ENCODE measurements at regions not wholly inside any gene's neighbourhood (a gene's known extent, or its start where the extent isn't known, plus 50 kb on each side); places are given as distances from the start of the nearest gene placed in this dataset.

DNA sequence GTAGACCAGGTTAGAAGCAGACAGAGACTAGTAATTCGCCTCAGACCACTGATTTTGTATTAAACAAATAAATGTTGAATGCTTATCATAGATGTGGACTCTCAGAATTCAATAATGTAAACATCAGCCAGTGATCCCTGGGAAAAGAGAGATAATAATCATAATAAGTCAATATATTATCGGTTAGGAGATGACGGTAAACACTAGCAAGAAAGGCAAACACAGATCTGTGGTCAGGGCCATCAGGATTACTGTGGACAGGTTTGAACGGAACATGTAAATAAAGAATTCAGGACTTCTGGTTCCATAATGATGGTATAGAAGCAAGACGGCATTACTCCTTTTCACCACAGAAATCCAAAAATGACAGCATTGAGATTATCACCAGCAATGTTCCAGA lies 861.6 kb downstream of the CBLN2 start:
- Histone ChIP-seq H3K4me3 (no peak overlapping the region), H3K27ac (no peak overlapping the region), H3K36me3 (no peaks in the 10 kb centered on the region), H3K9me3 (peaks cover 0 to 3% of the 10 kb centered on the region in 2 donors), H3K27me3 (no peaks in the 10 kb centered on the region), H3K4me1 (no peaks in the 10 kb centered on the region)
- TF ChIP-seq, protein P1, sequence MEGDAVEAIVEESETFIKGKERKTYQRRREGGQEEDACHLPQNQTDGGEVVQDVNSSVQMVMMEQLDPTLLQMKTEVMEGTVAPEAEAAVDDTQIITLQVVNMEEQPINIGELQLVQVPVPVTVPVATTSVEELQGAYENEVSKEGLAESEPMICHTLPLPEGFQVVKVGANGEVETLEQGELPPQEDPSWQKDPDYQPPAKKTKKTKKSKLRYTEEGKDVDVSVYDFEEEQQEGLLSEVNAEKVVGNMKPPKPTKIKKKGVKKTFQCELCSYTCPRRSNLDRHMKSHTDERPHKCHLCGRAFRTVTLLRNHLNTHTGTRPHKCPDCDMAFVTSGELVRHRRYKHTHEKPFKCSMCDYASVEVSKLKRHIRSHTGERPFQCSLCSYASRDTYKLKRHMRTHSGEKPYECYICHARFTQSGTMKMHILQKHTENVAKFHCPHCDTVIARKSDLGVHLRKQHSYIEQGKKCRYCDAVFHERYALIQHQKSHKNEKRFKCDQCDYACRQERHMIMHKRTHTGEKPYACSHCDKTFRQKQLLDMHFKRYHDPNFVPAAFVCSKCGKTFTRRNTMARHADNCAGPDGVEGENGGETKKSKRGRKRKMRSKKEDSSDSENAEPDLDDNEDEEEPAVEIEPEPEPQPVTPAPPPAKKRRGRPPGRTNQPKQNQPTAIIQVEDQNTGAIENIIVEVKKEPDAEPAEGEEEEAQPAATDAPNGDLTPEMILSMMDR (IDR thresholded peaks at IDR 0.05) = no peak
- TF ChIP-seq POLR2A (IDR thresholded peaks at IDR 0.05) = no peak
- DNase-seq = no peak
- intact Hi-C loops (cut with DNase I; ENCODE audit: low total_unique reads) = no loop called here

DNA sequence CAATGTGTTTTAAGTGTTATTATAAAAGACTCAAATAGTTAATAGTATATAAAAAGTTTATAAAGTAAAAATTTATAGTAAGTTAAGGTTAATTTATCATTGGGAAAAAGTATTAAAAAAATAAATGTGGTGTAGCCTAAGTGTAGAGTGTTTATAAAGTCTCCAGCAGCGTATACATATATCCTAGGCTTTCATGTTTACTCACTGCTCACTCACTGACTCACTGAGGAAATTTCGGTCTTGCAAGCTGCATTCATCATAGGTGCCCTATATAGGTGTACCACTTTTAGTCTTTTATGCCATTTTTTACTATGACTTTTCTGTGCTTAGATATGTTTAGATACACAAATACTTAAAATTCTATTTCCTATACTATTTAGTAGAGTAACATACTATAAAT lies 866.0 kb downstream of the CBLN2 start:
- intact Hi-C loops (cut with DNase I; ENCODE audit: low total_unique reads) = no loop called here
- TF ChIP-seq, protein P1 (IDR thresholded peaks at IDR 0.05) = no peak
- no peak for TF ChIP-seq POLR2A (IDR thresholded peaks at IDR 0.05)
- Histone ChIP-seq H3K36me3 (no peaks in the 10 kb centered on the region), H3K4me3 (no peak overlapping the region), H3K27me3 (no peaks in the 10 kb centered on the region), H3K9me3 (no peaks in the 10 kb centered on the region), H3K4me1 (no peaks in the 10 kb centered on the region), H3K27ac (no peak overlapping the region)
- DNase-seq = no peak

DNA sequence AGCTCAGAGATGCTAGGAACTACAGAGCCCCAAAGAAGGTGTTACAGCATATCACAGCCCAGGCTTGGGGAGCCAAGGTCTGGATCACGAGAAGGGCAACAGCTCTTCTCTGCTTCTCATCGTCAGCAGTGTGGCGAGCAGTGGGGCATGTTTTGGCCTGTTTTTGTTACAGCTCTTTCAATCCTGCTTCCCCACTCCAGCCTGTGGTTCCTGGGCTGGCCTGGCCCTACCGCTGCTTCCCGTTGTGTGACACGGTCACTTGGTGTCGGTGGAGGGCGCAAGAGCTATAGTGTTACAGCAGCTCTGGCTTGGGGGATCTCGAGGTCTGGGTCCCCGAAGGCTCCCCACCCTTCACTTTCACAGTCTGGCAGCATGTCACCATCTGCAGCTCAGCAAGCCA lies 870.2 kb downstream of the CBLN2 start:
- intact Hi-C loops (cut with DNase I; ENCODE audit: low total_unique reads) = no loop called here
- no peak for TF ChIP-seq POLR2A (IDR thresholded peaks at IDR 0.05)
- TF ChIP-seq, protein P1 (IDR thresholded peaks at IDR 0.05) = no peak
- no peak for DNase-seq

DNA sequence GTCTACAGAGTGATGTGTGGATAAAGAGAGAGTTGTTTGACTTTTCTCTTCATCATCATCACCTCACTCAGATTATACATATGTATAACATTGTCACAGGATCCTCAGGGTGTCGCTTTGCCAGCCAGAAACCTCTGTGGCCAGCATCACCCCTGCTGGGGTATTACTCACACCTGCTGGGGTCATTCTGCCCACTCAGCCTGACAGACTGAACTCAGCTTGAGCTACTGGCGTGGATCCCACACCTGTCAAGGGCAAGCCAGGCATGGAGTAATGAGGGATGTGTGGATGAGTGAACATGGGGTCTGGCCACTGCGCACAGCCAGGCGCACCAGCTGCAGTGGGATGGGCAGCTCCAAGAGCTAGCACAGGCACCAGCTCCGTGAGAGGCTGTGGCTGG lies 870.6 kb downstream of the CBLN2 start:
- no peak overlapping the region for H3K4me3 ChIP-seq
- intact Hi-C loops (cut with DNase I; ENCODE audit: low total_unique reads) = no loop called here
- TF ChIP-seq, protein P1 (IDR thresholded peaks at IDR 0.05) = no peak
- no peak overlapping the region for H3K27ac ChIP-seq
- H3K9me3 ChIP-seq = no peaks in the 10 kb centered on the region
- no peak for DNase-seq
- no peaks in the 10 kb centered on the region for H3K27me3 ChIP-seq
- no peaks in the 10 kb centered on the region for H3K36me3 ChIP-seq
- H3K4me1 ChIP-seq = no peaks in the 10 kb centered on the region

More for the DNA sequence above, 870.2 kb downstream of the CBLN2 start:
- no peaks in the 10 kb centered on the region for H3K27me3 ChIP-seq
- no peak overlapping the region for H3K27ac ChIP-seq
- H3K4me1 ChIP-seq = no peaks in the 10 kb centered on the region
- no peak overlapping the region for H3K4me3 ChIP-seq
- no peaks in the 10 kb centered on the region for H3K36me3 ChIP-seq
- H3K9me3 ChIP-seq = no peaks in the 10 kb centered on the region

DNA sequence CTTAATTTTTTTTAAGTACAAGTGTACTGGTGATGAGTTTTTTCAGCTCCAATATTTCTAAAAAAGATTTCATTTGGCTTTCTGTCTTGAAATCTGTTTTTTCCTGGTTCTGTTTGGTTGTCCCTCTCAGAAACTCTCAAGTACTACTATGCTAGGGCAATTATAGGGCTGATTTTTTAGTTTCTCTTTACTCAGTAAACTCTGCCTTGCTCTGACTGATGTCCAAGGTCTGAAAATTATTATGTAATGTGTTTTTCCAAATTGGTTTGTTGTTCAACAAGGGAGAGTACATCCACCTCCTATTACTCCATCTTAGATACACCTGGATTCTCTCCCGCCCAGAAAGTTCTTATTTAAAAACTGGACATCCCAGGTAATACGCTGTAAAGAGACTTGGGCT lies 877.7 kb downstream of the CBLN2 start:
- no peak for DNase-seq
- H3K9me3 ChIP-seq = no peaks in the 10 kb centered on the region

More for the DNA sequence above, 877.7 kb downstream of the CBLN2 start:
- intact Hi-C loops (cut with DNase I; ENCODE audit: low total_unique reads) = no loop called here
- no peak for TF ChIP-seq POLR2A (IDR thresholded peaks at IDR 0.05)
- TF ChIP-seq, protein P1 (IDR thresholded peaks at IDR 0.05) = no peak
- no peaks in the 10 kb centered on the region for H3K36me3 ChIP-seq
- H3K27ac ChIP-seq = no peak overlapping the region
- H3K27me3 ChIP-seq = no peaks in the 10 kb centered on the region
- H3K4me1 ChIP-seq = no peaks in the 10 kb centered on the region
- H3K4me3 ChIP-seq = no peak overlapping the region

All from uterus (tissue), 3 donors.